Spleen (tissue), 7 donors: ENCODE measurements at regions not wholly inside any gene's neighbourhood (a gene's known extent, or its start where the extent isn't known, plus 50 kb on each side); places are given as distances from the start of the nearest gene placed in this dataset.

Source experiments
- POLR2A ChIP-seq, 3 donors: fragments of 450-650 bp; IDR thresholded peaks; one replicate each; pipeline ENCODE4 v1.5.1; 2017; ENCODE audit warnings: antibody characterized with exemption in 3 of 3, mild to moderate bottlenecking in 1 of 3
- TF ChIP-seq, protein P1 (sequence below), 11 experiments: fragments of 200-600 bp in 7 of 11; fragments of 450-650 bp in 4 of 11; sonication (generic) in 4 of 11; IDR thresholded peaks in 8 of 11; conservative IDR thresholded peaks in 3 of 11; 1 replicate in 7 of 11; 2 replicates in 4 of 11; pipeline versions ENCODE4 v1.4.0 to v1.8.0; 2016 to 2021; ENCODE audit warnings: antibody characterized with exemption in 11 of 11, inconsistent platforms in 4 of 11, mild to moderate bottlenecking in 1 of 11
- donor health status: DM: no; HTN: no; CAD: no; lungs with moderate emphysema.
- donor health status: DM: no; HTN: no; CAD: no.
- donor health status: DM: no; HTN: no; CAD: no.

DNA sequence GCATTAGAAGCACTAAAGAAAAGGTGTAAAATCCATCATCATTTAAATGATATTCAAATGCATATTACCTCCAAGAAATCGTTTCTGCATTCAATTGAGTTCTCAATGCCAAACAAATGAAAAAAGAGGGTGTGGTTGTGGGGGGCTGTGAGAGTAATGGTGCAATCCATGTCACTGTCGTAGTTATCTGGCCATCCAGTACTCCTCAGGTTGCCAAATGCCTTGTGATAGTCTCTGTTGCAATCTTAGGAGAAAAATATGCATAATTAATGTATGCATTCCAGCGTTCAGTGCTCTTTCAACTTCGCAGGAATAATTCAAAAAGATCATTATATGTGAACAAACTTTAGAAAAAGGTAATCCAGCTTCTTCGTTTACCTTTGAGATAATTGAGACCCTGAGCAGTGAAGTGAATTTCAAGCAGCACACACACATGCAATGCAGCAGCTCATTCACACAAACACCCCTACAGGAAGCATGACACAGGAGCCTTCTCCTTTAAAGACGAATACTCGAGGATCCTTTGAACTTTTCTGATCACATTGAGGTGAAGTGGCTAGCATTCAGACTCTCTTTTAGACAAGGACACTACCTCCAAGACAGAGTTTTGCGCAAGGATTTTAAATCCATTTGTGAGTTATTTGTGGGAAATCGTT is 73.4 kb downstream of the OR13A1 start:
- TF ChIP-seq, protein P1, sequence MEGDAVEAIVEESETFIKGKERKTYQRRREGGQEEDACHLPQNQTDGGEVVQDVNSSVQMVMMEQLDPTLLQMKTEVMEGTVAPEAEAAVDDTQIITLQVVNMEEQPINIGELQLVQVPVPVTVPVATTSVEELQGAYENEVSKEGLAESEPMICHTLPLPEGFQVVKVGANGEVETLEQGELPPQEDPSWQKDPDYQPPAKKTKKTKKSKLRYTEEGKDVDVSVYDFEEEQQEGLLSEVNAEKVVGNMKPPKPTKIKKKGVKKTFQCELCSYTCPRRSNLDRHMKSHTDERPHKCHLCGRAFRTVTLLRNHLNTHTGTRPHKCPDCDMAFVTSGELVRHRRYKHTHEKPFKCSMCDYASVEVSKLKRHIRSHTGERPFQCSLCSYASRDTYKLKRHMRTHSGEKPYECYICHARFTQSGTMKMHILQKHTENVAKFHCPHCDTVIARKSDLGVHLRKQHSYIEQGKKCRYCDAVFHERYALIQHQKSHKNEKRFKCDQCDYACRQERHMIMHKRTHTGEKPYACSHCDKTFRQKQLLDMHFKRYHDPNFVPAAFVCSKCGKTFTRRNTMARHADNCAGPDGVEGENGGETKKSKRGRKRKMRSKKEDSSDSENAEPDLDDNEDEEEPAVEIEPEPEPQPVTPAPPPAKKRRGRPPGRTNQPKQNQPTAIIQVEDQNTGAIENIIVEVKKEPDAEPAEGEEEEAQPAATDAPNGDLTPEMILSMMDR (IDR thresholded peaks at IDR 0.05 in 8 of 11, conservative IDR thresholded peaks at IDR 0.05 in 3 of 11) = no peak
- TF ChIP-seq POLR2A (IDR thresholded peaks at IDR 0.05) = no peak
